ENCODE measurements at regions not wholly inside any gene's neighbourhood (a gene's known extent, or its start where the extent isn't known, plus 50 kb on each side); places are given as distances from the start of the nearest gene placed in this dataset.

DNA sequence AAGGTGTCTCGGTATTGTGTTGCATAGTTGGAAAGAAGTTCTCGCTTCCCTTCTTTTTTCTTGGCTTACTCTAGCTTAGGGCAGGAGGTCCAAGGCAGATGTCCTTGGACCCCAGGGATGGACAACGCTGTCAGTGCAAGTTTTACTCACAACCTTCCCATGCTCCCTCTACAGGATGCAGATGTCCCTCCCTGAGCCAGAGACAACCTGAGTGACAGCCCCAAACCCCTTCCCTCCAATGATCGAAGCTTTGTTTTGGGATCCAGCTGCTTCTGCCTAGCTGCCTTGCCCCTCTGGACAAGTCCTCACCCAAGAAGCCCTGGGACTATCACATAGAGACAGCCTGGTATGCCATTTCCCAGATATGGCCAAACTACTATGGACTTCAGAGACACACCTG, 112.0 kb upstream of the RAP1B start:
- TF ChIP-seq, protein P1, sequence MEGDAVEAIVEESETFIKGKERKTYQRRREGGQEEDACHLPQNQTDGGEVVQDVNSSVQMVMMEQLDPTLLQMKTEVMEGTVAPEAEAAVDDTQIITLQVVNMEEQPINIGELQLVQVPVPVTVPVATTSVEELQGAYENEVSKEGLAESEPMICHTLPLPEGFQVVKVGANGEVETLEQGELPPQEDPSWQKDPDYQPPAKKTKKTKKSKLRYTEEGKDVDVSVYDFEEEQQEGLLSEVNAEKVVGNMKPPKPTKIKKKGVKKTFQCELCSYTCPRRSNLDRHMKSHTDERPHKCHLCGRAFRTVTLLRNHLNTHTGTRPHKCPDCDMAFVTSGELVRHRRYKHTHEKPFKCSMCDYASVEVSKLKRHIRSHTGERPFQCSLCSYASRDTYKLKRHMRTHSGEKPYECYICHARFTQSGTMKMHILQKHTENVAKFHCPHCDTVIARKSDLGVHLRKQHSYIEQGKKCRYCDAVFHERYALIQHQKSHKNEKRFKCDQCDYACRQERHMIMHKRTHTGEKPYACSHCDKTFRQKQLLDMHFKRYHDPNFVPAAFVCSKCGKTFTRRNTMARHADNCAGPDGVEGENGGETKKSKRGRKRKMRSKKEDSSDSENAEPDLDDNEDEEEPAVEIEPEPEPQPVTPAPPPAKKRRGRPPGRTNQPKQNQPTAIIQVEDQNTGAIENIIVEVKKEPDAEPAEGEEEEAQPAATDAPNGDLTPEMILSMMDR (IDR thresholded peaks at IDR 0.05; ENCODE audit: low read depth, low read length) = no peak
- no peak overlapping the region for H3K4me3 ChIP-seq (ENCODE audit: low read depth, low read length)

DNA sequence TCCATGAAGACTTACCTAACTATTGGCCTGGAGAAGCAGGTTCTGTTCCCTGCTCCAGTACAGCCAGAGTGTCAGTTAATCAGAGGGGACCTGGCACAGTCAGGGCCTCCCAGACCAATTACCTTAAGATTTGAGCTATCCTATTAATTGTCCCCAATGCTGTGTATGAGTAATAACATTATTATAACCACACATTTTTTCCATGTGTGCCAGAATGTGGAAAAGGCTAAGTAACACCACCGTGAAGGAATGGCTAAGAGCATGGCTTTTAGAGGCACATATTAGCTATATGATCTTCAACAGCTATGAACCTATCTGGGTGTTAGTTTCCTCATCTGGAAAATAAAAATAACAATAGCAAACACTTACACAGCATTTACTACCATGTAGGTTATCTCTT, 111.1 kb upstream of the RAP1B start:
- TF ChIP-seq, protein P1 (IDR thresholded peaks at IDR 0.05; ENCODE audit: low read depth, low read length) = no peak
- no peak overlapping the region for H3K4me3 ChIP-seq (ENCODE audit: low read depth, low read length)

DNA sequence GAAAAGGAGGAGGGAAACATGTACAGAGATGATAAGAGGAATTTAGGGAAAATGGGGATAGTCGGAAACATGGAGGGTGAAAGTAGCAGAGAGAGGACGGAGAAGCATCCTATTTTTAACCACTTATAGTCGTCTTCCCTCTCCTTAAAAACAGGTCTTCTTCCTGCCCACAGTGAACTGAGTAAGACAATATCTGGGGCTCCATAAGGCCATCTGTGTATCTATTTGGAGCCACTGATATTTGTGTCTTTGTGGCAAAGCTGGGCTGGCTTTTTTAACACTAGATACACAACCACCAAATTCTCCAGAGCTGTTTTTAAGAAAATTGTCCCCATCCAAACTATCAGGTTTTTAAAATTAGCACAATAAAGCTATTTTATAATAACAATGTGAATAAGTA, 109.5 kb upstream of the RAP1B start:
- no peak overlapping the region for H3K4me3 ChIP-seq (ENCODE audit: low read depth, low read length)
- TF ChIP-seq, protein P1 (IDR thresholded peaks at IDR 0.05; ENCODE audit: low read depth, low read length) = no peak

DNA sequence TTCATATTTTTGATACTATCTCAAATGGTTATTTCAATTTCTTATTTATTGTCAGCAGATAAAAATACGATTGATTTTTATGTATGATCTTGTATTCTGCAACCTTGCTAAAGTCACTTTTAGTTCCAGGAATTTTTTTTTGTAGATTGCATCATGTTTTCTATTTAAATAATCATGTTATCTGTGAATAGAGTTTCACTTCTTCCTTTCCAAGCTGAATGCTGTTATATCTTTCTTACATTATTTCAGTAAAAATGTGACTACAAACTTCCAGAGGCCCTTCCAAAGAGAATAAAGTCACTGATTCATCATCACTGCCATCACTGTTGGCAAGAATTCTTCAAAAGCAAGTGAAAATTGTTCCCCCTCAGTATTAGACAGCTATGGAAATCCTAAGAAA, 104.7 kb upstream of the RAP1B start:
- H3K4me3 ChIP-seq (ENCODE audit: low read depth, low read length) = no peak overlapping the region
- TF ChIP-seq, protein P1 (IDR thresholded peaks at IDR 0.05; ENCODE audit: low read depth, low read length) = no peak

DNA sequence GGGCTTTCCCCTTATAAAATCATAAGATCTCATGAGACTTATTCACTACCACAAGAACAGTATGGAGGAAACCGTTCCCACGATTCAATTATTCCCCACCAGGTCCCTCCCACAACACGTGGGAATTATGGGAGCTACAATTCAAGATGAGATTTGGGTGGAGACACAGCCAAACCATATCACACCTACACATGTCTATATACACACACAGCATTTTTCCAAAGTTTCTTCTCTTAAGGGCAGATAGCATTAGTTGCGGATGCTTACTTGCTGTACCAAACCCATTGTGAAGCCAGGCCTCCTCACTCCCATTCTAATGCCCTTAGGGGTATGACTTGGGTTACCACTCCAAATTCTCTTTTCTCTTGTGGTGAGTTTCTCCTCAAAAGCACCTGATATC, 104.1 kb upstream of the RAP1B start:
- TF ChIP-seq, protein P1 (IDR thresholded peaks at IDR 0.05; ENCODE audit: low read depth, low read length) = no peak
- no peak overlapping the region for H3K4me3 ChIP-seq (ENCODE audit: low read depth, low read length)

DNA sequence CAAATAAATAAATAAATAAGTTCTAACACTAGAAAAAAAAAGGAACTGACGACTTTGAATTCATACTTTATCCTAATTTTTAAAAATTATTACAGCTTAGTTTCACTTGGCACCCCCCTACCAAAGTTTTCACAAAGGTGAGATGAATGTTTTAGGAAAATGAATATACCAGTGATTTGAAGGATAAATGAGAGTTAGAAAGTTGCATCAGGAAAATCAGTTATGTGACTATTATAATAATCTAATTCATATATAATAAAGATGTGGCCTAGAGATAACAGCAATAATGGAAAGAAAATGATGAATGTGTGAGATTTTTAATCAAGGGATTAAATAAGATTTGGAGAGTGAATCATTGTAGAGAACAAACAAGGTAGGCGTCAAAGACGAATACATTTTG, 103.0 kb upstream of the RAP1B start:
- H3K4me3 ChIP-seq (ENCODE audit: low read depth, low read length) = no peak overlapping the region
- TF ChIP-seq, protein P1 (IDR thresholded peaks at IDR 0.05; ENCODE audit: low read depth, low read length) = no peak

DNA sequence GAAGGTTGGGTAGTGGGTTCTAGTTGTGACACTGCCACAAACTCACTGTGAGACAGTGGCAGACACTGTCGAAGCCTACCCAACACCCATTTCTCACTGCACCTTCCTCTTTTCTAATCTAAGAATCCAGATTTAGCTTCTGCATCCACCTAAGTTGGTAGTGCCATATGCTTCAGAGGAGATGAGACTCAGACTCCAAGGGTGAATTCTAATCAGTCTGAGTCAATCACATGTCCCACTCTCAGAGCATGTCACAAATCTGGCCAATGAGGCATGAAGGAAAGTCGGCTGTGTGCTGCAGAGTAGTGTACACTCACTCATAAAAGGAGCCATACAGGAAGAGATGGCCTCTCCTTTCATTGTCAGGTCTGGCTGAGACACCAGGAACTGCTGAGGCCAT, 102.1 kb upstream of the RAP1B start:
- no peak overlapping the region for H3K4me3 ChIP-seq (ENCODE audit: low read depth, low read length)
- TF ChIP-seq, protein P1 (IDR thresholded peaks at IDR 0.05; ENCODE audit: low read depth, low read length) = no peak

Measured in WI38 (cell line).